Calu3 (cell line): ENCODE measurements at regions not wholly inside any gene's neighbourhood (a gene's known extent, or its start where the extent isn't known, plus 50 kb on each side); places are given as distances from the start of the nearest gene placed in this dataset.

Experiments
- BruUV-seq: library from RNA; stranded (reverse); fragments of 400-500 nt; replicated peaks from 2 replicates; lab custom pipeline; 2021; lab: Mats Ljungman, UMichigan
- CTCF ChIA-PET: fragments of 300-600 bp; sonication (Branson Sonifier 250); formaldehyde crosslinking; loops from one replicate; lab custom pipeline; 2022; ENCODE audit warnings: antibody characterized with exemption; lab: Charles Lee
- DNase-seq: peaks from one replicate; pipeline ENCODE4 v3.0.0; 2022
- H3K27ac Mint-ChIP-seq: one replicate; pipeline ENCODE4 v1.8.0; 2022; ENCODE audit warnings: mixed read lengths; ENCODE audit not compliant: unreplicated experiment
- H3K27me3 Mint-ChIP-seq: one replicate; pipeline ENCODE4 v1.8.0; 2022; ENCODE audit warnings: mixed read lengths; ENCODE audit not compliant: unreplicated experiment
- H3K36me3 Mint-ChIP-seq: one replicate; pipeline ENCODE4 v1.8.0; 2022; ENCODE audit warnings: mild to moderate bottlenecking, moderate library complexity, mixed read lengths; ENCODE audit not compliant: insufficient read depth, unreplicated experiment
- H3K4me1 Mint-ChIP-seq: one replicate; pipeline ENCODE4 v1.8.0; 2022; ENCODE audit warnings: mild to moderate bottlenecking, low read depth, mixed read lengths; ENCODE audit not compliant: unreplicated experiment
- H3K4me3 Mint-ChIP-seq: one replicate; pipeline ENCODE4 v1.8.0; 2022; ENCODE audit warnings: mild to moderate bottlenecking, low read depth, moderate library complexity, mixed read lengths; ENCODE audit not compliant: unreplicated experiment
- H3K9me3 Mint-ChIP-seq: one replicate; pipeline ENCODE4 v1.8.0; 2022; ENCODE audit warnings: low read depth, mixed read lengths; ENCODE audit not compliant: unreplicated experiment
- CTCF ChIP-seq: fragments of 200-600 bp; IDR thresholded peaks from one replicate; pipeline ENCODE4 v1.8.0; 2022; ENCODE audit warnings: antibody characterized with exemption; ENCODE audit not compliant: unreplicated experiment
- intact Hi-C: fragments of 100-400 bp; cut with micrococcal nuclease; formaldehyde crosslinking; loops from one replicate; pipeline ENCODE4 v1.10.0; 2022; ENCODE audit not compliant: unreplicated experiment

GRCh38 chr20:12203399-12203798 is 285.7 kb downstream of the BTBD3 start:
- no peaks in the 10 kb centered on the region for H3K27me3 Mint-ChIP-seq
- no peaks in the 10 kb centered on the region for H3K4me1 Mint-ChIP-seq
- no peak for DNase-seq
- BruUV-seq = no TSS peak
- no peaks in the 10 kb centered on the region for H3K9me3 Mint-ChIP-seq
- intact Hi-C loops = no loop called here
- no peaks in the 10 kb centered on the region for H3K36me3 Mint-ChIP-seq
- no peak overlapping the region for H3K4me3 Mint-ChIP-seq
- H3K27ac Mint-ChIP-seq = no peak overlapping the region
- CTCF ChIA-PET = no interaction called here
- TF ChIP-seq CTCF = no peak

- CTCF ChIA-PET = no interaction called here
- Mint-ChIP-seq H3K27me3 (no peaks in the 10 kb centered on the region), H3K4me3 (no peak overlapping the region), H3K36me3 (no peaks in the 10 kb centered on the region), H3K9me3 (no peaks in the 10 kb centered on the region), H3K27ac (no peak overlapping the region), H3K4me1 (no peaks in the 10 kb centered on the region)
- no peak for TF ChIP-seq CTCF
- intact Hi-C loops = no loop called here
- no TSS peak for BruUV-seq
- no peak for DNase-seq
Observed at GRCh38 chr20:12203981-12204380, 286.3 kb downstream of the BTBD3 start.

GRCh38 chr20:12207875-12208274 is 290.2 kb downstream of the BTBD3 start:
- H3K27me3 Mint-ChIP-seq = no peaks in the 10 kb centered on the region
- BruUV-seq = no TSS peak
- peak; percentile 46 for TF ChIP-seq CTCF
- intact Hi-C loops = no loop called here
- no peaks in the 10 kb centered on the region for H3K9me3 Mint-ChIP-seq
- peak; percentile 49 for DNase-seq
- no peaks in the 10 kb centered on the region for H3K36me3 Mint-ChIP-seq
- peaks cover 6% of the 10 kb centered on the region for H3K4me1 Mint-ChIP-seq
- no peak overlapping the region for H3K4me3 Mint-ChIP-seq
- CTCF ChIA-PET = interaction anchor here (1.0 to 1.1 kb wide), 2 partner anchors 30 to 196 kb away, joined by 3 to 5 read pairs; no protein-coding TSS in a partner anchor
- no peak overlapping the region for H3K27ac Mint-ChIP-seq

GRCh38 chr20:12210591-12210990 is 292.9 kb downstream of the BTBD3 start:
- intact Hi-C loops = no loop called here
- H3K4me1 Mint-ChIP-seq = peaks cover 6% of the 10 kb centered on the region
- no TSS peak for BruUV-seq
- H3K36me3 Mint-ChIP-seq = no peaks in the 10 kb centered on the region
- DNase-seq = no peak
- H3K4me3 Mint-ChIP-seq = no peak overlapping the region
- H3K27ac Mint-ChIP-seq = no peak overlapping the region
- H3K9me3 Mint-ChIP-seq = no peaks in the 10 kb centered on the region
- H3K27me3 Mint-ChIP-seq = no peaks in the 10 kb centered on the region
- TF ChIP-seq CTCF = no peak
- CTCF ChIA-PET = no interaction called here
